Activated CD4-positive, alpha-beta T cell treated with anti-CD3 and anti-CD28 coated beads, Interleukin-2, amount 50 U/mL, for 24 hours (primary cell): ENCODE measurements at regions not wholly inside any gene's neighbourhood (a gene's known extent, or its start where the extent isn't known, plus 50 kb on each side); places are given as distances from the start of the nearest gene placed in this dataset.
"Not testable (repeated sequence)": the region's sequence is repeated elsewhere in the genome, so short reads cannot be mapped to it uniquely, and the experiment has no call there.

Experiments
- DNase-seq, 2 donors: peaks; one replicate each; pipeline ENCODE4 v3.0.0-alpha.2; 2020; ENCODE audit warnings: low read depth in 1 of 2, low spot score in 1 of 2

DNA sequence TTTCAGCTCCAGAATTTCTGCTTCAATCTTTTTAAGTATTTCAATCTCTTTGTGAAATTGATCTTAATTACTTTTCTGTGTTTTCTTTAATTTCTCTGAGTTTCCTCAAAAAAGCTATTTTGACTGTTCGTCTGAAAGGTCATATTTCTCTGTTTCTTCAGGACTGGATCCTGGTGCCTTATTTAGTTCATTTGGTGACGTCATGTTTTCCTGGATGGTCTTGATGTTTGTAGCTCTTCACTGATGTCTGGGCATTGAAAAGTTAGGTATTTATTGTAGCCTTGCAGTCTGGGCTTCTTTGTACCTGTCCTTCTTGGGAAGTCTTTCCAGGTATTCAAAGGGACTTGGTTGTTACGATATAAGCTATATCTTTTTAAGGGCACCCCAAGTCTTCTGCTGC is 998.7 kb downstream of the NCAM2 start:
- DNase-seq, result no peak

GRCh38 chr21:21997390-21998333 is 999.5 kb downstream of the NCAM2 start:
- DNase-seq, result no peak

DNA sequence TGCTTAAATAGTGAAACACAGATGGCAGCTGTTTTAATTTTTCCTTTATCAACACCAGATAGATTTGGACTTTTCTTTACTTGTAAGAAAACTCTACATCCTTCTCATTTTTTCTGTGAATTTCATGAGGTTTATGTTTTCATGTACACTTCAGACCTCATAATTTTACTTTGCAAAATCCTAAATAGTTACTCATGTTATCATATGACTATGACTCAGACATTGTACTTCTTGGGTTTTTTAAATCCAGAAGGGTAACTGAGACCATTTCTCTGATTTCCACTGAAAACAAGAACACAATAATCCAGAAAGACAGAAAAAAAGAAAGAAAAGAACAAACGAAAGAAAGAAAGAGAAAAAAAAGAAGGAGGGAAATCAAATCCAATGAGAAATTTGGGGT is 1021.6 kb downstream of the NCAM2 start:
- DNase-seq, result no peak

GRCh38 chr21:22020221-22020620 is 1022.0 kb downstream of the NCAM2 start:
- no peak for DNase-seq

GRCh38 chr21:22023896-22024295 is 1025.7 kb downstream of the NCAM2 start:
- not testable (repeated sequence) for DNase-seq

- no peak for DNase-seq
Observed at GRCh38 chr21:22044431-22044830, 1046.2 kb downstream of the NCAM2 start.

DNA sequence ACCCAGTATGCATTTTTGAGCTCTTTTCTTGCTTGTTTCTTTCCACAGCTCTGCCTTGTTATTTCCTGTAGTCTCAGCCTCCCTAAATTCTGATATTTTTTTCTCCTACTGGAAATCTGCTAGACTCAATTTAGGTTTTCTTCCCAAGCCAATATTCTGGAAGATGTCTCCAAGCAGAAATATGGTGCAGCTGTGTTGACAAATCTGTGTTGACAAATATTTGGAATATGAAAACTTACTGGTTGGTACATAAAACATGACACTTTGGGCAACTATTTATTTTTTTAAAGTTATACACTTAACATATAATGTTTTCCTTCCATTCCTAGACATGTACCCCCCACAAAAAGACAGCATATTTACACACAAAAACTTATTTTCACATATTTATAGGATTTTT is 1048.4 kb downstream of the NCAM2 start:
- no peak for DNase-seq

DNA sequence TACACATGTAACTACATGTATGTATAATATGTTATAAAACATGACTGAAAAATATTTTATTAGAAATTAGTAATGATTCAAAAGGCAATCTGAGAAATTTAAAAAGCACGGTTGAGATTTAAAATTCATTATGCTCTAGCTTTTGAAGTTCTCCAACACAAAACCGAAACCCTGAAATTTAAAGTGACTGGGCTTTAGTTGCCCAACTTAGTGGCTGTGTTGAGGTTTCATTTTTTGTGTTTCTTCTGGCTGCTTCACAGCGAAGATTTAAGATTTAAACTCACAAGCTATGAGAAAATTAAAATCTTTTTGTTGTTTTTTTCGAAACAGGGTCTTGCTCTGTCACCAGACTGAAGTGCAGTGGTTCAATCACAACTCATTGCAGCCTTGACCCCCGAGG is 1058.7 kb downstream of the NCAM2 start:
- DNase-seq, result no peak

DNA sequence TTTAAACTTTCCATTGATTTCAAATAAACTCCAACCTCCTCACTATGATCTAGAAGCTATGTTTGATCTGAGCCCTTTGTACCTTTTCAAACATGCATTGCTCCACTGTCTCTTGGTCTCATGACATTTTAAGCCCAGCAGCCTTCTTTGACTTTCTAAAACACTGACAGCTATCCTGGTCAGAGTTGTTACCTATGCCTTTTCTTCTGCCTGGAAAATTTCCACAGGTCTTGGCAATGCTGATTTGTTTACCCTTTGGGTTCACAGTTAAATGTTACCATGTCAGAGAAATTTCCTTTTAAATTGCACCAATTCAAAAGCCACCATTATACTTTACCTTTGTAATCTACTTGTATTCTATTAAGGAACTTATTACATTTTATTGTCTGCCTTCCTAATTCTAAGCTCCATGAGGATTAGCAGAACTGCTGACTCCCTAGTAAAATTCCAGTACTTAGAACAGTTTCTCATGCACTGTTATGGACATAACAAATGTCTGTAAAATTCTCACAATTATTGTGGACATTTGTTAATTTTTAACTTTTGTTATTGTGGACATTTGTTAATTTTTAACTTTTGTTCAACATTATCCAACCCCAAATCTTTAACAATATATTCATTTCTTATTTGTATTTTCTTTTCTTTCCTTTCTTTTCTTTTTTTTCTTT is 1064.4 kb downstream of the NCAM2 start:
- no peak for DNase-seq

- DNase-seq, result no peak
Observed at GRCh38 chr21:22063140-22063539, 1064.9 kb downstream of the NCAM2 start.

GRCh38 chr21:22076471-22076870 is 1078.3 kb downstream of the NCAM2 start:
- DNase-seq, result no peak

- no peak for DNase-seq
Observed at GRCh38 chr21:22083899-22084298, 1085.7 kb downstream of the NCAM2 start.

GRCh38 chr21:22096314-22096713 is 1098.1 kb downstream of the NCAM2 start:
- no peak for DNase-seq

DNA sequence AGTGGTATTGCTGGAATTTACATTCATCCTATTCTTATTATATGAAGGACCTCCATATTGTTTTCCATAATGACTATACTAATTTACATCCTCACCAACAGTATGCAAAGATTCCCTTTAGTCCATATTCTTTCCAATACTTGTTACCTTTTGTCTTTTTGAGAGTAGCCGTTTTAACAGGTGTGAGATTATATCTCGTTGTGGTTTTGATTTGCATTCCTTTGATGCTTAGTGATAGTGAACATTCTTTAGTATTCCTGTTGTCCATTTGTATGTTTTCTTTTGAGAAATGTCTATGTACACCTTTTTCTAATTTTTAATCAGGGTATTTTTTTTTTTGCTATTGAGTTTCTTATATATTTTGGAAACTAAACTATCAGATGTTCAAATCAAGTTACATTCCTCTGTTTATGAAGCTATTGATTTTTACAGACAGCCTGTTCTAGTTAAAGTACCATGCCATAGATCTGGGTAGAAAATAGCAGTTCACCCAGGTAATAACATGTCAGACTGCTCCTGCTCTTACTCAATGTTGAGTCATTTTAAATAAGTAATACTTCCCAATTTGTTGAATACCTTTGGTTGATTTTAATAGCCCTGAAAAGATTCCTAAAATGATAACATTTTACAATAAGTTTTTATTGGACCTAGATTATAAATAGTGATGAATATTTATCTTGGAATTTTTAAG is 1108.7 kb downstream of the NCAM2 start:
- no peak for DNase-seq

DNA sequence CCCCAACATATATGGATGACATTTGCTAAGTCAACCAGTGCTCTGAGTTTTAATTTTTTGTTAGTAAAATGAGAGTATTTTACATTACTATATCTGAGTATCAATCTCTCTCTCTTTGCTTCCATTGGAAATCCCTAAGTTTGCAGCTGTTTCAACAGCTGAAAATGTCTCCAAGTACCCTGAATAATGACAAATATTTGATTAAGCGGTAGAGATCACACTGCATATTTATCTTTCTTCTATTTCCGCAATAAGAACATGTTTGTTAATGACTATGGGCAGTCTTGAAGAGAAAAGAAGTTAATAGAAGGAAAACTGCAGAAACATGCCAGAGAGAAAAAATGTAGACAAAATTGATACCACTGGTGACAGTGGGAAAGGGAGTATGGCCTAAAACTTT is 1117.5 kb downstream of the NCAM2 start:
- no peak for DNase-seq

GRCh38 chr21:22120616-22121266 is 1122.5 kb downstream of the NCAM2 start:
- DNase-seq, result no peak

DNA sequence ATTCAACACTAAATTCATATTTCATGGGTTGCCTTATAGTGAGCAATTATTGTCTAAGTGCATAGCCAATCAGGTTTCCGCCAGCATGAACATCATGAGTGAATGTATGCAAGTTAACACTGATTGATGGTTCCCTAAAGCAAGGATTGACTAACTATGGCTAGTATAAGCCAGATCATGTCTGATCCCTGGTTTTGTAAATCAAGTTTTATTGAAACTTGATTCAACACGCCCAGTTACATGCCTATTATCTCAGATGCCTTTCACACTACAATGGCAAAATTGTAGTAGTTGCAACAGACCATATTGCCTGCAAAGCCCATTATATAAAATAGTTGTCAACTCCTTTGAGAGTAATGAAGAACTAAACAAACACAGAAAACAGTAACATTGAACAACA is 1127.4 kb downstream of the NCAM2 start:
- no peak for DNase-seq

- DNase-seq, result no peak
Observed at GRCh38 chr21:22128671-22129070, 1130.5 kb downstream of the NCAM2 start.

DNA sequence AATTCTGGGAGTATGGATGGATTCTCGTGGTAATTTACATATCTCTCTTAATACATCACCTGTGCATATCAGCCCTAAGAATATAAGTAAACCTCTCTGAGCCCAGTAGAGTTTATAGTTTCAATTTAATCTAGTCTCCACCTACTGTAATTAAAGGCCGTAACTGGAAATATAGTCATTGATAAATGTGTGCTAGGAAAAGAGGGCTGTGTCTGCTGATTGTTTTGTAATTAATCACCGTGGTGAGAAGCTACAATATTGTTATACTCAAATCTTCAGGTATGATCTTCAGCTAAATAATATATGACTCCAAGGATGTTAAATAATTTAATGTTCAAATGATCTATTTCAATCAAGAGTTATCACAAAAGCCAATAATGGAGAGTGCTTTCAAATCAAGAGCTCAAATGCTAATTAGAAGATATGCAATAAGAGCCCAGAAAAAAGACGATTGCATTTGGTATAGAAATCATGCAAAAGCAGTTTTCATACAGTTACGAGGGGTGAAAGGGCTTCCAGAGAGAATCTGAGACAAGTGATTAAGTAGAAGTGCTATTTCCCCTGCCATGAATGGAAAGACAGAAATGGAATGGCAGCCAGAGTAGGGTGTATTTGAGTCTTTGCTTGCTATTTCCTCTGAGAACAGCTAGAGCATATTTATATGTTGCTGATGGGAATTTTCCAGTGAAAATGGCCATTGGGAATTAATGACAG is 1134.3 kb downstream of the NCAM2 start:
- no peak for DNase-seq

DNA sequence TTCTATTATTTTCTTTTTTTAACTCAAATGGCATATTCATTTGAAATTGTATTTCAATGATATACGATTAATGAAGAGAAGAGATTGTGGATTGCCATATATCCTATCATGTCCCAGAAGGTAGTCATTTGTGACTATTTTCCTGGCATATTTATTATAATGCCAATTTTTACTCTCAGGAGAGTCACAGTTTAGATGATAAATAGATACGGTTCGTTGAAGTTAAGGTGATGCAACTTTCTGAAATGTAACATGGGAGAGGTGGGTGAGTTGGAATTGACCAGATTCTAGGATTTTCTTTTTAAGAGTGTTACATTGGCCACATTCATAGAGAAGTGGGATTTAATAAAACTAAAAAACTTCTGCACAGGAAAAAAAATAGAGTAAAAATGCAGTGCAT is 1138.5 kb downstream of the NCAM2 start:
- no peak for DNase-seq
